Erythroblast (primary cell): ENCODE measurements at regions not wholly inside any gene's neighbourhood (a gene's known extent, or its start where the extent isn't known, plus 50 kb on each side); places are given as distances from the start of the nearest gene placed in this dataset.

ENCODE experiments used
- GATA1 ChIP-seq: IDR thresholded peaks from 2 replicates; pipeline ENCODE4 v1.6.1; 2011; ENCODE audit warnings: low read depth, mild to moderate bottlenecking, control low read depth, low read length, moderate library complexity
- POLR2A ChIP-seq: IDR thresholded peaks from 2 replicates; pipeline ENCODE4 v1.6.1; 2011; ENCODE audit warnings: mild to moderate bottlenecking, low read length

DNA sequence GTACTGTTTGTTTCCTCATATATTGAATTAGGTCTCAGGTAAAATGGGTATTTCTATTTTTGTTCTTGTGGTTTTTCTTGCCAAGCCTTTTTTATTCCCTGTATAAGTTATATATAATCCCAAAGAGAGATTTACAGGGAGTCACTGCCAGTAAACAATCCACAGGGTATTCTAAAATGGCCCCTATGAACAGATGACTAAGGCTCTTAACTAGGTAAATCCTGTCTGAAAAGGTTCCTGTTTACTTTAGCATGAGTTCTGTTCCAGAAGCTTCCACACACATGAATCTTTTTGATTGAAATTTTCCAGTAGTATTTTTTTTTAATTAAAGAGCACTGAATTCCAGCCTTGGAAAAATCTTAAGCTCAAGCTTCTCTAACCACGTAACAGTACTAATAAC, 552.8 kb upstream of the CCDC179 start:
- no peak for TF ChIP-seq POLR2A
- TF ChIP-seq GATA1 = no peak
